HG03097 (cell line): ENCODE measurements at regions not wholly inside any gene's neighbourhood (a gene's known extent, or its start where the extent isn't known, plus 50 kb on each side); places are given as distances from the start of the nearest gene placed in this dataset.

Experiments used
- ATAC-seq: cut with Tn5 transposase; IDR thresholded peaks from one replicate; pipeline ENCODE4 v1.9.1; 2021; ENCODE audit not compliant: unreplicated experiment, low FRiP score

DNA sequence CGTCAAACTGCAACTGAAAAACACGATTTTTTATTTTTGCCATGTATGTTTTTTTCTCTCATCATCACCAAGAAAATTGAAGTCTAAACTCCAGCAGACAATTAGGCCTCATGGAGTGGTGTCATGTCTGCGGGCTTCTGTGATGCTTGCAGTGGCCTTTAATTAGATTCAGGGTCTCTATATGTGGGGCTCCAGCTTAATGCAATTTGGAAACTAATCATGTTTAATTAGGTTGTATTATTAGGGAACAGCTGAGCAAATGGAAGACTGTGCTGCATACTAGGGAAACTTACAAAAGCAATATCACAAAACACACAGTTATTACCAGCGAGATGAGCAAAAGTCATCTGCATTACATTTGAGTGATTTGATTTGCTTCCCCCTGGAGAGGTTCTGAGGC lies 132.9 kb upstream of the PMEPA1 start:
- ATAC-seq = no peak

DNA sequence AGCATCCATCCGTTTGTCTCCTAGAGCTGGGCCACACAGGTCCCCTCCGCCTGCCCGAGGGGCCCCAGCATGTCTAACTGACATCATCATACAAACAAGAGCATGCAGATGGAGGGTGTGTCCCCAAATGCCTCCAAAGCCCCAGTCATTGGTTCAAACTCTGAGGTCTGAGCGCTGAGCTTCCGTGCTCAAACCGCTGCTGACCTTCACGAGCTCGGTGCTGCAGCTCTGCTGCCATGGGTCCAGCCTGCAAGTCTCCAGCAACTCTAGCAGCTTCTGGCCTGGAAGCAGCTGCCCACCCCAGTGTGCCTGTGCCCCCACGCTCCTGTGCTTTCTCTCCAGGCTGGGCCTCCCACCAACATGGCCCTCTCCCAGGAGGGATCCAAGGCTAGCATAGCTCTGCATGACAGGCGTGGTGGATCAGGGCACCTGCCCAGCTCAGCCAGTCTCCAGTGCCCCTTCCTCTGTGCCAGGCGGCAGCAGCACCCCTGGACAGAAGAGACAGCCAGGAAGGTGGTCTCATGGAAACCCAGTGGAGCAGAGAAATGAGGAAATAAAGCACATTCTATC lies 131.6 kb upstream of the PMEPA1 start:
- ATAC-seq = no peak

DNA sequence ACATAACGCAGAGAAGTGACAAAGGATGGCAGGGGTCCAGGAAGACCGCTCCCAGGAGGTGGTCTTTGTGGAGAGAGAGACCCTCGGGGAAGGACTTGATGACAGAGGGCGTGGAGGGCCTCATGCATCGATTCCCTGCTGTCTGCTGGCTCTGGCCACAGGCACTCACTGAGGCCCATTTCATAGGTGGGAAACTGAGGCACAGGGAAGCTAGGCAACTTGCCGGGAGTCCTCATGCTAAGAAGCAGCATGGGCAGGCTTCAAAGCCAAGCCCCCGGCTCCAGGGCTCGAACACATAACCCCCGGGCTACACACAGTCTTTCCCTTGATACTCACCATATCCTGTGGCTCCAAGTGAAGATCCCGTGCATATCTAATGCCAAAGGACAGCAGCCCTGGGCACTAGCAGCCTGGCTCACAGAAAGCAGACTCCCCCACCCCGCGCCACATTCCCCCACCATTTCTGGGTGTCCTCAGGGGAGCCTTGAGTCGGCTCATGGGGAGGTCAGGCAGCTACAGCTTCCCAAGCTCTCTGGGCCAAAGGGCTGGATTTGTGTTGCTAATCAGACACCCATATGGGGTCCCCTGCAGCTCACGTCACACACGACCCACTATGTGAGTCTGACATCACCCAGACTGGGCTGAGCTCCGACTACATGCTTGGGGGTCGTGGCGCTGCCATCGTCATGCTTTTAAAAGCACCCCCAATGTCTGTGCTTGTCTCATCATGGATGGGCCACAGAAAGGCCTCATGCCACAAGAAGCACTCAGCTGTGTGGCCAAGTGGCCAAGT lies 130.9 kb upstream of the PMEPA1 start:
- no peak for ATAC-seq

DNA sequence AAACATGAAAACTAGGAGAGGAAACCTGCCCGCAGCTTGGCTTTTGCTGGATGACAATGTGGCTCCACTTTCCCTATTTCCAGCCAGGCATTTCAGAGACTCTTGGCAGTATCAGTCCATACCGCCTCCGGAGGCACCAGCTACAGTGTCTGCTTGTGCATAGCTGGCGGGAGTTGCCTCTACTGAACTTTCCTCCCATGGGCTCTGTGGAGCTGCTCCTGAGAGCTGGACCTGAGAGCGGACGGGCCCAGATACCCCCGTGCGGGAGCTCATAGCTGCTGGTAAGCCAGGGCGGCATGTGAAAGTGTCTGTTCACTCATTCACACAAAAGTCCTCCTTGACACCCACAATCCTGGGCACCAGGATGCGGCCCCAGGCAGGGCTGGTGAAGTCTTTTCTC lies 130.3 kb upstream of the PMEPA1 start:
- ATAC-seq = no peak

DNA sequence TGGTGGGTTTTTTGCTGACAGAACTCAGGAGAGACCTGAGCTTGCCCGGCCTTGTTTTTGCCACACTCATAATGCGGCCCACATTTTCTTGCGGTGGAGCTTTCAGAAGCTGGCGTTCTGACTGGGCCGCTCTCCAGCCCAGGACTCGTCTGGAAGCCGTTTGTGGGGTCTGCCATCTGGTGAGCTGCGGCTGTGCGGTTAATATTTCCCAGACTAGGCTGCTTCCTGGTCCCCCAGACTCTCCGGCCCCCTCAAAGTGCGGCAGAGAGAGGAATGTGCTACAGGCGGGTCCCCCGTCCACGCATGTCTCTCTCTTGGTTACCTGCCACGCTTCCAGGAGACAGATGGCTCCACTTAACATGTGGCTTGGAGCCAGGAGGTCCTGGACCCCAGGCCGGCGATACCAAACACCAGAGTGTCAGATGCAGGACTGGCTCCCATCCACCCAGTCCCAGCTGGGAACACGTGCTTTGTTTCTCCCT lies 128.9 kb upstream of the PMEPA1 start:
- no peak for ATAC-seq

DNA sequence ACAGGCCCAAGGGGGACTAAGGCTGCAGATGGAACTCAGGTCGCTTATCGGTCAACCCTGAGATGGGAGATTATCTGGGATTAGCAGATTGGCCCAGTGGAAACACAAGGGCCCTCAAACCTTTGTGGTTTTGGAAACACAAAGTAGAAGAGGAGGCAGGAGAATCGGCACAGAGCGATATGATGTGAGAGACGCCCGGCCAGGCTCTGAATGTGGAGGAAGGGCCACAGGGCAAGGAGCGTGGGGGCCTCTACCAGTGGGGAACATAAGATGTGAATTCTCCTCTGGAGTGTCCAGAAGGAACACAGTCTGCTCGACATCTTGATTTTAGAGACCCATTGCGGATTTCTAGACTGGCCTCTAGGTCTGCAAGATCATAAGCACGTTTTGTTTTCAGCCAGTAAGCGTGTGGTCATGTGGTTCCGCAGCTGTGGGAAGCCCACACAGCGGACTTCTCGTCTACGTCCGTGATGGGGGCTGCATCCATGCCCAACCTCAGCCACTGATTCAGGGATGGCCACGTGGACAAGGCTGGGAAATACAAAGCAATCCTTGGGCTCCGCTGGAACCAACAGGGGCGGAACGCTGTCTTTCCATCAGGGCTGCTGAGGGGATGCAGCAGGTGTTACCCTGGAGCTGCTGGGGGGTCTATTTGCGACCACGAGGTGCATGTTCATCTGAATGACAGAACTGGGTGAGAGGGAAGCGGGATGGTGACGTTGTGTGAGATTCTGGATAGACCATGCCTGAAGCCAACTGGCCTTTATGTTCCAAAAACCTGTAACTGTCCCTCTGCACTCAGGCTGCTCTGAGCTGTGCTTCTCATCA lies 127.6 kb upstream of the PMEPA1 start:
- ATAC-seq = no peak

DNA sequence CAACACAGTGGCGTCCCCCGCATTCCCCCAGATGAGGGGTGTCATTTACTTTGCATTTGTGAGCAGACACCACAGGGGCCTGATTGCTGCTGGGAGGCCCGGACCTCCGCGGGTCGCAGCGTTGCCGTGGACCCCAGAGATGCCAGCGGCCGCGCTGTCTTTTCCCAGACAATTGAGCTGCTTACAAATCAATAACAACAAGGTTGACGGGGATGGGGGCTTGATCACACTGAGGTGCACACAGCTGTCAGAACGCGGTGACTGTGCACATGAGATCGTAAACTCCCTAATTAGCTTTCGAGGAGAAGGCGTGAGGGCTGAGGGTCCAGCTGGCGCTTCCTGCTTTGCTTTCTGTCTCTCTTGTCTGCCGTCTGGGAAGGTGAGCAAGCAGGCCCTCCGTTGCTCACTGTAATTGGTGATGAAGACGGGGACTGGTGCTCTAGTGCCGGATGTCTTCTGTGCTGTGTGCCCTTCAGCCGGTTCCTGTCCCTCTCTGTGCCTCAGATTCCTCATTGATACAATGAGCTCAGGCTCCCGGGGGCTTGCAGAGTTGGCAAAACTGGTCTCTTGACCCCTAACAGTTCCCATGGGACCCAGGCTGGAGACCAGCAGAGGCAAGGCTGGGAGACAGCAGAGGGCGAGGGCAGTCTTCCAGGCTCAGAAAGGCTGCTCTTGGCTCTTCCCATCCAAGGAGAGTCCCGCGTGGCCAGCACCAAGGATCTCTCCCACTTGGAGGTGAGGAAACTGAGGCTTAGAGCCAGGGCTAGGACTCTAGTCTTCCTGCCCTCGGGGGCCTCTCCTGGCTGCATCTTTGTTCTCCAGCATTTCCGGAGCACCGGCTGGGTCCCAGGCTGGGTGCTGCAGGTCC lies 126.0 kb upstream of the PMEPA1 start:
- no peak for ATAC-seq

DNA sequence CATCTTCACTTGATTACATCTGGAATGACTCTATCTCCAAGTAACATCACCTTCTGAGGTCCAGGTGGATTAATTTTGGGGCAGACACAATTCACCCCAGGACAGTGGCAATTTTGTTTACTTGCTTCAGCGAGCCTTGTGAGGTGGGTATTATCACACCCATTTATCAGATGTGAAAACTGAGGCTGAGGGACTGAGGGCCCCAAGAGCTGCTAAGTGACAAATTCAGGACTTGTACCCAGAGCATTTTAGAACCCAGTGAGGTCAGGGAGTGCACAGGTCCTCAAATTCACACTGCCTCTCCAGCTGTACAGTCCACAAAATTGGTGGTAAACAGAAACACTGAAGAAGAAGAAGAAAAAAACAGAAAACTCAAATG lies 125.2 kb upstream of the PMEPA1 start:
- ATAC-seq = no peak

DNA sequence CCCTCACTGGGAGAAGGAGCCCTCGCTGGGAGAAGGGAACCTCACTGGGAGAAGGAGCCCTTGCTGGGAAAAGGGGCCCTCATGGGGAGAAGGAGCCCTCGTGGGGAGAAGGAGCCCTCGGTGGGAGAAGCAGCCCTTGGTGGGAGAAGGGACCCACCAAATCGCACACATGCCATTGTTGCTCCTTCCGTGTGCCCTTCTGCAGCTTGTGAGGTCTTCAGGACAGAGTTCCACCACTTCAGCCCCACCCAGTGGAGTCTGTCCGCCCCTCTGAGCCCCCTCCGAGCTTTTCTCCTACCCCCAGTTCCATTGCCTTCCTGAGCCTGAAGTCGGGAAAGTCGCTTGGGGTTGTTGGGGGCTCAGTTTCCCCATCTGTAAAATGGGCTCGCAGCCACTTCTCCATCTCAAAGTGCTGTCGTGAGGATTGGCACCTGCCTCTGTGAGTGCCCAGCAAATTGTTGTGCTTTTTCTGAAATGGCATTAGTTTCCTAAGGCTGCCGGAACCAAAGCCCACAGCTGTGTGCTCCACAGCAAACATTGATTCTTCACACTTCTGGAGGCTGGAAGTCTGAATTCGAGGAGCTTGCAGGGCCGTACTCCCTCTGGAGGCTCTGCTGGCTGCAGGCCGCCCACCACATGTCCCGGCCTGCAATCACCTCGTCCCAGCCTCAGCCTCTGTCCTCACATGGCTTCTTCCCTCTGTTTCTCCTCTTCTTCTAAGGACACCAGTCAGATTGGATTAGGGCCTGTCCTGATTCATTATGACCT lies 124.7 kb upstream of the PMEPA1 start:
- no peak for ATAC-seq

DNA sequence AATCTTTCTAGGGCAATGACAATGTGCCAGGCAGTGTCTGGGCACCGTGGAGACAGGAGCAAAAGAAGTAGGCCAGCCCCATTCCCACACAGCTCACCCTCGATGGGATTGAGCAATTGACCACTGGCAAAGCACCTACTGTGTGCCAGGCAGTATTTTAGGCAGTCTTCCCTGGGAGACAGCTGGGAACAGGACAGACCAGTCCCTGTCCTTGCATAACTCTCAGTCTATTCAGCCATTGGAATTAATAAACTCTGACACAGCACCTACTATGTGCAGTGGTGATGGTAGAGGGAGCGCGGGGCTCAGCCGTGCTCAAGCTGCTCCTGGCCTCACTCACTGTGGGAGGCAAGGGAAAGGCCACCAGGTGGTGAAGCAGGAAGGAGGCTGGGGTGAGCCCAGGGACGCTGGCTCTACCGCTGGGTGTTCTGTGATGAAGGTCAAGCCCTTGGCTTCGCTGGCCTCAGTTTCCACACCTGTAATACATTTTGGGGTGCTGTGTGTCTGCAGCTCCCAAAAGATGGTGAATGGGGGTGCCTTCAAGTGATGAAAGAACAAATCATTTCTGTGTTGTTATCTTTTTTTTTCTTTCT lies 122.3 kb upstream of the PMEPA1 start:
- ATAC-seq = no peak

DNA sequence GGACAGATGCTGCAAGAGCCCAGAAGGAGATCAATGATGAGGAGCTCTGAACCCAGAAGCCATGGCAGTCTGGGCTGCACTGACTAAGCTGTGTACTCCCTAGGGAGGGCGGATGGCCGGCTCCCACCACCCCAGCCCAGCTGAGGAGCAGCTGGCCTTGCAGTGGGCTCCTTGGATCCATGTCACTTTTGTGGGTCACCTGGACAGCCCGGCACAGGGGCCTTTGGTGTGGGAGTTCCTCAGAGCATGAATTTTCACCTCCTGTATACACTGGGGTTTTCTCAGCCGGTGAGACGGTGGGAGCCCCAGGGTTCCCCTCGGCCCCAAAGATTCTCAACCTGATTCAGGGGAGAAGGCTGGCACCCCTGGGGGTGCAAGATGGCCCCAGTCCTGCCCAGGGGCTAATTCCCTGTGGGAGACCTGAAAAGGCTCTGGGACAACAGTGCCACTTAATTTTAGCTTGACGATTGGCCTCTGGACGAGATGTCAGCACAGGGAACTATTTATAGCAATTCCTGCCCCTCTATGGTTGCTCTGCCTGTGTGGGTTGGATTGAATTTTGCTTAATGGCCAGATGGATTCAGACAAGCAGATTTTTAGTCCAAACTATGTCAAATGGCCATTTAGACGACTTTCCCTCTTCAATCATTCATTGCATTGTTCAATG lies 121.6 kb upstream of the PMEPA1 start:
- ATAC-seq = no peak

DNA sequence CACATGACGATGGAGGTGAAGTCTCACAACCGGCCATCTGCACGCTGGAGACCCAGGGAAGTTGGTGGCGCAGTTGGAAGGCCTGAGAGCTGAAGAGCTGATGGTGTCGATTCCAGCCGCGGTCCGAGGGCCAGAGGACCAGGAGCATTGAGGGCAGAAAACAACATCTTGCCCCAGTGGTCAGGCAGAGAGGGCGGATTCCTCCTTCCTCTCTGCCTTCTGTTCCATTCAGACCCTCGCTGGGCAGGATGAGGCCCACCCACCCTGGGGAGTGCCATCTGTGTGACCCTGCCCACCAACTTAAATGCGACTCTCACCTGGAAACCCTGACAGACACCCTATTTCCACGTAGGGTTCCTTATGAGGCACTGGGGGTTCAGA lies 120.7 kb upstream of the PMEPA1 start:
- ATAC-seq = no peak

DNA sequence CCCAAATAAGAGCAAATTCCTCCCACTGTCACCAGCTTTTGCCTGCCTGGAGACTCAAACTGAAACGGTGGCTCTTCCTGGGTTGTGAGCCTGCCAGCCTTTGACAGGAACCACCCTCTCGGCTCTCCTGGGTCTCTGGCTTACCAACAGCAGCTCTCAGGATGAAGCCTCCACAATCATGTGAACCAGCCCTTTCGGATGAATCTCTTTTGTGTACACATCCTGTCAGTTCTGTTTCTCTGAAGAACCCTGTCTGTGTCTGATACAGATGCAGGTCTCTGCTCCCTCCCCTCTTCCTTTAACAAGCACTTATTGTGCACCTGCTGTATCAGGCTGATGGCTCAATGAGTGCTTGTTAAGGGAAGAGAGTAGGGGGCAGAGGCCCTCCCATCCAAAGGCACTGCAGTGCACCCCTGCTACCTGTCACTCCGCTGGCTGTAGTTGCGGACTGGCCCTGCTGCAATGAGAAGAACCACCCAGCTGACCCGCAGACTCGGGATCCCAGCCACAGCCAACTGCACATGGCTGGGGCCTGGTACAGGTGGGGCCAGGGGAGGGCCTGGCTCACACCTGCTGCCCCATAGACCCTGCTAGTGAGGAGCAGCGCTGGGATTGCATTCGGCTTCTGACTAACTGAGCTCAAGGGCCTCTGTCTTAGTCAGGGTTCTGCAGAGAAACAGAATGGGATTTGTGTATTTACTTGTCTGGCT lies 120.1 kb upstream of the PMEPA1 start:
- ATAC-seq = no peak

DNA sequence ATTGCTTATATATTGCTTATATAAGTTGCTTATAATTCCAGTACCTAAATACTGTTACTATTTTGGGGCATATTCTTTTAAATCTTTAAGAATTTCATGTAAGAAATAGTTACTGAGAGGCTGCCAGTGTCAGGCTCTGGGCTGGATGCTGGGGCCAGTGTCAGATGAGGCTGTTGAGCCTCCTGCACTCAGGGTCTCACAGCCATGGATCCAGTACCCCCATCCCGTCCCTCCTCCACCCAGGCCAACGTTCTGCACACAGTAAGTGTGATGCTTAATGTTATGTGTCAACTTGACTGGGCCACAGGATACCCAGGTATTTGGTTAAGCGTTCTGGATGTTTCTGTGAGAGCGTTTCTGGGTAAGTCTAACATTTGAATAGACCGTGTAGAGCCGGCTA lies 119.5 kb upstream of the PMEPA1 start:
- no peak for ATAC-seq

DNA sequence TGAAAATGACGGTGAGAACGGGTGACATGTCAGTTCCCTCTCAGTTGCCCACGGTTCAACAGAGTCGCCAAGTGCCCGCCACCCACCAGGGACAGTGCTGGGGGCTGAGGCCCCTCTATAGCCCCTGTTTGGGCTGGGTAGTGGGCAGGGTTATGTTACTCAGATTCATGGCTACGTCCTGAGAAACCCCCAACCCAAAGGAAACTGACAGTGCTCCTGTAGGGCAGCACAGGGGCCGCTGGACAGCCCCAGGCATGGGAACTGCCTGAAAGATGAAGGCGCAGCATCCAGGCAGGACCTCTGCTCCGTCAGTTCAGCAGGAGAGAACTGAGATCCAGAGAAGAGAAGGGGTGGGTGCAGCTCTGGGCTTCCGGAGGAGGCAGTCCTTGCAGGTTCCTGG lies 118.9 kb upstream of the PMEPA1 start:
- no peak for ATAC-seq

DNA sequence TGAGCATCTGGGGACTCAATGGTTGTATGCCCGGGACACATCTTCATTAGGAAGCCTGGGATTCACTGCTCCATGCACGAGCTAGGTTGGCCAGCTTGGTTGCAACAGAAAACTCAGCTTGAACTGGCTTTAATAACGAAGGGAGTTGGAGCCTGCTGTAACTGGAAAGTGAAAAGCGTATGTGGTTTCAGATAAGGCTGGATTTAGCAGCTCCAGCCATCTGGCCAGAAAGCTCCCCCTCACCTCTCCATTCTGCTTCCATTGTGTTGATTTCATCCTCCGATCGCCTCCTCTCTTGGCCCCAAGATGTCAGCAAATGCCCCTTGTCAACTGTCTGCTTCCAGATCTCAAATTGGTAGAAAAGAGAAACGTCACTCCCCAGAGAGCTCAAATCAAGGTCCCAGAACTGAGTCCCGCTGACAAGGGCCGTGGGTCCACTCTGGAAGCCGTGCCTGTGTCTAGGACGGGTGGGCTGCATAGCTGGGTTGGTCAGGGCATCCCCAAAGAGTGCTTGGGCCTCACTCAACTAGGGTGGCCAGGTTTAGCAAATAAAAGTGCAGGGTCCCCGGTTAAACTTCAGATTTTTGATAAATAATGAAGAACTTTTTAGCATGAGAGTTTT lies 117.0 kb upstream of the PMEPA1 start:
- ATAC-seq = no peak

DNA sequence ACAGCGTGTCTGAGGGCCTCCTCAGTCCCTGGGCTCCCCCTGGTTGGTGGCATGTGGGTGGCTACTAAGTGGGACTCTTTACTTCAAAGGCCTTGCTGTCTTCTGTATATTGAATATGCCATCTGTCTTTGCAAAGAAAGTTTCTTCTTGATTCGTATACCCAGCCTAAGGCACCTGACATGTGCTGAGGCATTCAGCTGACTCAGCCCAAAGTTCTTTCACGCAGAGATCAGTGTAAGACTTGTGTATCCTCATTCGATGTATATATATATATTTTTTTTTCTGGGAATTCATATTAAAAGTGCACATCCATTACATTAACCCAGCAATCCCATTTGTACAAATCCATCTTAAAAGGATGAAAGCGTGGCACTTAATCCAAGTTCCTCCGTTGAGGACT lies 115.1 kb upstream of the PMEPA1 start:
- ATAC-seq = no peak

DNA sequence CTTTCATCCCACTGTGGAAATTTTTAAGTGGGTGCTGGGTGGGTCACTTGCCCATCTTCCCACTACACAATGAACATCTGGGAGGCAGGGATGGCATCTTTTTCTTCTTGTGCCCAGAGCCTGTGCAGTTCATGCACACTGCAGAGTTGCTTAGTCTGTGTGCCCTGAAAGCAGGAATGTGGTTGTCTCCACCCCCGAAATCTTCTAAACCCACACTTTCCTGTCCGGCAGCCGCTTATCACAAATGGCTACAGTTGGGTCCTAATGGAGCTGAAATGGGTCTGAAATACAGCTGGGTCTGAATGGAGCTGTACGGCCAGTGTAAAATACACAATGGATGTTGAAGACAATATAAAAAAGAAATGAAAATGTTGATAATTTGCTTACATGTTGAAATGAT lies 112.1 kb upstream of the PMEPA1 start:
- ATAC-seq = no peak
